T-helper 17 cell (primary cell): ENCODE measurements at regions not wholly inside any gene's neighbourhood (a gene's known extent, or its start where the extent isn't known, plus 50 kb on each side); places are given as distances from the start of the nearest gene placed in this dataset.
"Not testable (repeated sequence)": the region's sequence is repeated elsewhere in the genome, so short reads cannot be mapped to it uniquely, and the experiment has no call there.

Experiments used
- ATAC-seq: fragments of 150-1000 bp; cut with Tn5 transposase; 2 replicates; pipeline ENCODE4 v1.10.0; 2021; ENCODE audit warnings: mild to moderate bottlenecking, moderate library complexity
- DNase-seq, 3 donors: peaks; one replicate each; pipeline versions ENCODE4 v3.0.0 to v3.0.0-alpha.2; 2020 to 2021
- H3K9me3 ChIP-seq: one replicate; pipeline ENCODE4 v1.7.0; 2013; ENCODE audit warnings: low read length, mild to moderate bottlenecking; ENCODE audit not compliant: control insufficient read depth, poor library complexity, severe bottlenecking
- H3K27ac Mint-ChIP-seq: one replicate; pipeline ENCODE4 v1.8.0; 2022; ENCODE audit warnings: mild to moderate bottlenecking, moderate library complexity, mixed read lengths
- H3K27me3 Mint-ChIP-seq: one replicate; pipeline ENCODE4 v1.8.0; 2022; ENCODE audit warnings: mixed read lengths
- H3K36me3 Mint-ChIP-seq: one replicate; pipeline ENCODE4 v1.8.0; 2022; ENCODE audit warnings: low read depth, mixed read lengths
- H3K4me1 Mint-ChIP-seq: one replicate; pipeline ENCODE4 v1.8.0; 2022; ENCODE audit warnings: mild to moderate bottlenecking, mixed read lengths
- H3K4me3 Mint-ChIP-seq: one replicate; pipeline ENCODE4 v1.8.0; 2022; ENCODE audit warnings: mild to moderate bottlenecking, moderate library complexity, mixed read lengths

- H3K4me3 Mint-ChIP-seq, DNase-seq, H3K4me1 Mint-ChIP-seq, H3K27ac Mint-ChIP-seq, H3K36me3 Mint-ChIP-seq, H3K27me3 Mint-ChIP-seq, H3K9me3 ChIP-seq, ATAC-seq: not testable (repeated sequence)
Observed at GRCh38 chr21:5079361-5079760, 5442.0 kb upstream of the TPTE start.

- H3K4me1 Mint-ChIP-seq, H3K27ac Mint-ChIP-seq, ATAC-seq, H3K9me3 ChIP-seq, H3K27me3 Mint-ChIP-seq, H3K36me3 Mint-ChIP-seq, DNase-seq, H3K4me3 Mint-ChIP-seq: not testable (repeated sequence)
Observed at GRCh38 chr21:5080015-5080414, 5441.4 kb upstream of the TPTE start.

GRCh38 chr21:5084246-5084645, 5437.1 kb upstream of the TPTE start:
- DNase-seq, H3K27me3 Mint-ChIP-seq, H3K9me3 ChIP-seq, H3K27ac Mint-ChIP-seq, ATAC-seq, H3K36me3 Mint-ChIP-seq, H3K4me1 Mint-ChIP-seq, H3K4me3 Mint-ChIP-seq: not testable (repeated sequence)

- DNase-seq, H3K4me3 Mint-ChIP-seq, H3K27ac Mint-ChIP-seq, ATAC-seq, H3K27me3 Mint-ChIP-seq, H3K9me3 ChIP-seq, H3K4me1 Mint-ChIP-seq, H3K36me3 Mint-ChIP-seq: not testable (repeated sequence)
Observed at GRCh38 chr21:5085456-5085855, 5435.9 kb upstream of the TPTE start.

- not testable (repeated sequence) for H3K36me3 Mint-ChIP-seq, DNase-seq, H3K9me3 ChIP-seq, H3K4me1 Mint-ChIP-seq, H3K4me3 Mint-ChIP-seq, H3K27me3 Mint-ChIP-seq, H3K27ac Mint-ChIP-seq
- peak; percentile 27 for ATAC-seq
Observed at GRCh38 chr21:5086416-5086815, 5435.0 kb upstream of the TPTE start.

GRCh38 chr21:5088820-5089219, 5432.6 kb upstream of the TPTE start:
- H3K9me3 ChIP-seq, H3K36me3 Mint-ChIP-seq, H3K27ac Mint-ChIP-seq, H3K4me3 Mint-ChIP-seq, DNase-seq, H3K27me3 Mint-ChIP-seq, H3K4me1 Mint-ChIP-seq: not testable (repeated sequence)
- ATAC-seq, result peak; percentile 57

GRCh38 chr21:5089399-5090089, 5431.8 kb upstream of the TPTE start:
- ATAC-seq, DNase-seq, H3K27me3 Mint-ChIP-seq, H3K36me3 Mint-ChIP-seq, H3K4me3 Mint-ChIP-seq, H3K27ac Mint-ChIP-seq, H3K9me3 ChIP-seq, H3K4me1 Mint-ChIP-seq: not testable (repeated sequence)

- not testable (repeated sequence) for H3K27me3 Mint-ChIP-seq, H3K36me3 Mint-ChIP-seq, H3K9me3 ChIP-seq, H3K27ac Mint-ChIP-seq, H3K4me1 Mint-ChIP-seq, H3K4me3 Mint-ChIP-seq, ATAC-seq, DNase-seq
Observed at GRCh38 chr21:5090132-5091079, 5431.0 kb upstream of the TPTE start.

GRCh38 chr21:5091274-5091673, 5430.1 kb upstream of the TPTE start:
- H3K27me3 Mint-ChIP-seq, H3K9me3 ChIP-seq, DNase-seq, H3K4me1 Mint-ChIP-seq, H3K27ac Mint-ChIP-seq, H3K4me3 Mint-ChIP-seq, H3K36me3 Mint-ChIP-seq, ATAC-seq: not testable (repeated sequence)

- not testable (repeated sequence) for H3K9me3 ChIP-seq, H3K36me3 Mint-ChIP-seq, H3K27me3 Mint-ChIP-seq, ATAC-seq, H3K4me1 Mint-ChIP-seq, H3K27ac Mint-ChIP-seq, DNase-seq, H3K4me3 Mint-ChIP-seq
Observed at GRCh38 chr21:5095628-5096027, 5425.8 kb upstream of the TPTE start.

GRCh38 chr21:5098010-5098743, 5423.2 kb upstream of the TPTE start:
- H3K27ac Mint-ChIP-seq, H3K36me3 Mint-ChIP-seq, DNase-seq, H3K27me3 Mint-ChIP-seq, ATAC-seq, H3K4me1 Mint-ChIP-seq, H3K4me3 Mint-ChIP-seq, H3K9me3 ChIP-seq: not testable (repeated sequence)

GRCh38 chr21:5100604-5101174, 5420.7 kb upstream of the TPTE start:
- not testable (repeated sequence) for ATAC-seq, H3K36me3 Mint-ChIP-seq, H3K9me3 ChIP-seq, H3K4me1 Mint-ChIP-seq, H3K4me3 Mint-ChIP-seq, H3K27ac Mint-ChIP-seq, DNase-seq, H3K27me3 Mint-ChIP-seq

- ATAC-seq, result peak; percentile 87
- not testable (repeated sequence) for H3K9me3 ChIP-seq, H3K36me3 Mint-ChIP-seq, H3K4me1 Mint-ChIP-seq, H3K27me3 Mint-ChIP-seq
- Mint-ChIP-seq H3K27ac (peak overlapping the region; percentile 98), H3K4me3 (peak overlapping the region; percentile 85)
- peak; percentile 57 to 75 (median 64) for DNase-seq
Observed at GRCh38 chr21:5101749-5102148, 5419.6 kb upstream of the TPTE start.
